ENCODE measurements at regions not wholly inside any gene's neighbourhood (a gene's known extent, or its start where the extent isn't known, plus 50 kb on each side); places are given as distances from the start of the nearest gene placed in this dataset.

DNA sequence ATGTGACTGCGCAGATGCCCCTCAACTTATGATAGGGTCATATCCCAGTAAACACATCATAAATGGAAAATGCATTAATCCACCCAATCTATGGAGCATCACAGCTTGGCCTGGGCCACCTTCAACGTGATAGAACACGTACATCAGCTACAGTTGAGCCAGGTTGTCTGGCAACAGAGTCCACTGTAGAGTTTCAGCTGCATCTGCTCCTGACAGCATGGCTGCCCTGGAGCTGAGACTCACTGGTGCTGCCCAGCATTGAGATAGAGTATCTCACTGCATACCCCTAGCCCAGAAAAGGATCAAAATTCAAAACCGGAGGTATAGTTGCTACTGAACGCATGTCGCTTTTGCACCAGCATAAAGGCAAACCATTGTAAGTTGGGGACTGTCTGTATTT lies 437.7 kb upstream of the MKI67 start:
- H3K27ac ChIP-seq, result no peak overlapping the region
- H3K36me3 ChIP-seq, result no peaks in the 10 kb centered on the region
- no peaks in the 10 kb centered on the region for H3K4me1 ChIP-seq (ENCODE audit: control insufficient read depth in 1 of 2, insufficient read depth in 1 of 2, low read depth in 1 of 2, low read length in 1 of 2)
- H3K4me3 ChIP-seq (ENCODE audit: low read depth in 1 of 2, low read length in 1 of 2), result no peak overlapping the region
- TF ChIP-seq, protein P1, sequence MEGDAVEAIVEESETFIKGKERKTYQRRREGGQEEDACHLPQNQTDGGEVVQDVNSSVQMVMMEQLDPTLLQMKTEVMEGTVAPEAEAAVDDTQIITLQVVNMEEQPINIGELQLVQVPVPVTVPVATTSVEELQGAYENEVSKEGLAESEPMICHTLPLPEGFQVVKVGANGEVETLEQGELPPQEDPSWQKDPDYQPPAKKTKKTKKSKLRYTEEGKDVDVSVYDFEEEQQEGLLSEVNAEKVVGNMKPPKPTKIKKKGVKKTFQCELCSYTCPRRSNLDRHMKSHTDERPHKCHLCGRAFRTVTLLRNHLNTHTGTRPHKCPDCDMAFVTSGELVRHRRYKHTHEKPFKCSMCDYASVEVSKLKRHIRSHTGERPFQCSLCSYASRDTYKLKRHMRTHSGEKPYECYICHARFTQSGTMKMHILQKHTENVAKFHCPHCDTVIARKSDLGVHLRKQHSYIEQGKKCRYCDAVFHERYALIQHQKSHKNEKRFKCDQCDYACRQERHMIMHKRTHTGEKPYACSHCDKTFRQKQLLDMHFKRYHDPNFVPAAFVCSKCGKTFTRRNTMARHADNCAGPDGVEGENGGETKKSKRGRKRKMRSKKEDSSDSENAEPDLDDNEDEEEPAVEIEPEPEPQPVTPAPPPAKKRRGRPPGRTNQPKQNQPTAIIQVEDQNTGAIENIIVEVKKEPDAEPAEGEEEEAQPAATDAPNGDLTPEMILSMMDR (IDR thresholded peaks at IDR 0.05), result no peak
- no peaks in the 10 kb centered on the region for H3K27me3 ChIP-seq
- no peaks in the 10 kb centered on the region for H3K9me3 ChIP-seq

DNA sequence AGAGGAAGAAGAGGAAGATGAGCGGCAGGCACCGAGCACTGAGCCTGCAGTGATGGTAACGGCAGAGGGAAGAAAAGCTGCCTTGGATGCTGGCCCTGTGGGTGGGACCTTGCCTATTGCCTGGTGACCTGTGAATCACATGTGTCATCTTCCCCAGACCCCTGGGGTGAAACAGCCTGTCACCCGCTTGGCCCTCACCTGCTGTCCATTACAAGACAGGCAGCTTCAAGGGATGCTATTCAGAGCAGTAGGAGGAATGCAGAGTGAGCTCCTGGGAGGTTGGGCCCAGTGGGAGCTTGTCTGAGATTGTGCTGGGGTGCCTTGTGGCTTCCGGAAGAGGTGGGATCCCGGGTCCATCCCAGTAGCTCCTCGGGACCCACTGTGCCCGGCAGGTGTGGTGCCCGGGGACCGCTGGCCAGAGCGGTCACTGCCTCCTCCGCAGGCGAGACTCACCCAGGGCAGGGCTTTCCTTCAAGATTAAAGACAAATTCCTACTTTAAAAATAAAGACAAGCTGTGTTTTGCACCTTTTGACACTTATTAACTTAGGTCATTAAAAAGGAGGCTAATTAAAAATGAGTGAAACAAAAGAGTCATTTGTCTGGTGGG lies 440.2 kb upstream of the MKI67 start:
- H3K27ac ChIP-seq, result no peak overlapping the region
- no peaks in the 10 kb centered on the region for H3K4me1 ChIP-seq (ENCODE audit: control insufficient read depth in 1 of 2, insufficient read depth in 1 of 2, low read depth in 1 of 2, low read length in 1 of 2)
- no peak overlapping the region for H3K4me3 ChIP-seq (ENCODE audit: low read depth in 1 of 2, low read length in 1 of 2)
- H3K36me3 ChIP-seq, result no peaks in the 10 kb centered on the region
- H3K9me3 ChIP-seq, result no peaks in the 10 kb centered on the region
- TF ChIP-seq, protein P1 (IDR thresholded peaks at IDR 0.05), result no peak
- no peaks in the 10 kb centered on the region for H3K27me3 ChIP-seq

DNA sequence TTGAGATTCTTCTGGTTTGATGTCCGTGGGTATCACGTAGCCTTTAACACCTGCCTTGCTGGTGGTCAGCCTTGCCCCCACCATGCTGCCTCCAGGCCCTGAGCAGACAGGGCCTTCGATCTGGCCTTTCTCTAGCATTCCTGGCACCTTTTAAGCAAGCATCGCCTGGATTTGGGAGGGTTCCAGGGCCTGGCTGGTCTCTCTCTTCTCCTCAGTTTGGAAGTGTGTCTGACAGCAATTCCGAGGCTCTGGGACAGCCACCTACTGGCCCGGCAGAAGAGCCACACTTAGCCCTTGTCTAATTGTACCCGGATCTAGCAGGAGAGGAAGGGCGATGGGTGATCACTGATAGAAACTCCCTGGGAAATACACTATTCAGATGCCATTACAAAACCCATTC lies 441.3 kb upstream of the MKI67 start:
- Histone ChIP-seq H3K4me3 (ENCODE audit: low read depth in 1 of 2, low read length in 1 of 2) (no peak overlapping the region), H3K9me3 (no peaks in the 10 kb centered on the region), H3K4me1 (ENCODE audit: control insufficient read depth in 1 of 2, insufficient read depth in 1 of 2, low read depth in 1 of 2, low read length in 1 of 2) (no peaks in the 10 kb centered on the region), H3K27me3 (no peaks in the 10 kb centered on the region), H3K27ac (no peak overlapping the region), H3K36me3 (no peaks in the 10 kb centered on the region)
- TF ChIP-seq, protein P1 (IDR thresholded peaks at IDR 0.05), result no peak

DNA sequence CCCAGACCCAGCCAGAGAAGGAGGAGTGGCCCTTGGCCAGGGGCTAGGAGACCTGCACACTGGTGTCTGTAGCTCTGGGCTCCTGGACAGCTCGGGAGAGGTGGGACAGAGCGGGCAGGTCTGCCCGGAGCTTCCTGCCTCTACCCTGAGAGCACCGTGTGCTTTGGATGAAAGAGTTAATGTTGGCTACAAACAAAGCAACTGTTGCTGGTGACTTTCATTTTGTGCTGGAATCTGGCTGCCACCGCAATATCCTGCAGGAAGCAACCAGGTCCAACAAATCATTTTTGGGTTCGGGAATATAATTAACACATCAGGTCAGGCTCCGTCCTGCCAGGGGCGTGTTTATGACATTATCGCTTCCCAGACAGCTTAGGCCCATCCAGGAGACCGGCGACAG lies 441.8 kb upstream of the MKI67 start:
- no peaks in the 10 kb centered on the region for H3K4me1 ChIP-seq (ENCODE audit: control insufficient read depth in 1 of 2, insufficient read depth in 1 of 2, low read depth in 1 of 2, low read length in 1 of 2)
- H3K27me3 ChIP-seq, result no peaks in the 10 kb centered on the region
- no peak overlapping the region for H3K27ac ChIP-seq
- no peaks in the 10 kb centered on the region for H3K9me3 ChIP-seq
- H3K36me3 ChIP-seq, result no peaks in the 10 kb centered on the region
- TF ChIP-seq, protein P1 (IDR thresholded peaks at IDR 0.05), result no peak
- H3K4me3 ChIP-seq (ENCODE audit: low read depth in 1 of 2, low read length in 1 of 2), result no peak overlapping the region

DNA sequence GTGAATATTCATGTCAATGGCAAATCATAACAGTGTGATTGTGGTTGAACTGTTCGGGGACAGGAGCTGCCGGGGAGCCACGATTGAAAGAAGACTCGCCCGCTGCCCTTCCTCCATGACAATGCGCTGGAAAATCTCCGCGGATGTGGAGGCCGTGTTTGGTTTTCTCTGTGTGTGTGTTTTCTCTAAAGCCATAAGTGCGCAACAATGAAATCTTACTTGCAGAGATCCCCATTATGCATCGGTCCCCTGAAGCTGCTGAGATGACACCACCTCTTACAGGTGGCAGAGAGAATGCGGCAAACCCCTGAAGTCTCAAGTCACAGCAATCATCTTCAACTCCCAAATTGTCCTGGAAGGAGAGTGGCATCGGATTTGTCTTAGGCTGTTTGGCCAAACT lies 442.3 kb upstream of the MKI67 start:
- Histone ChIP-seq H3K27ac (no peak overlapping the region), H3K27me3 (no peaks in the 10 kb centered on the region), H3K4me1 (ENCODE audit: control insufficient read depth in 1 of 2, insufficient read depth in 1 of 2, low read depth in 1 of 2, low read length in 1 of 2) (no peaks in the 10 kb centered on the region), H3K4me3 (ENCODE audit: low read depth in 1 of 2, low read length in 1 of 2) (no peak overlapping the region), H3K9me3 (no peaks in the 10 kb centered on the region), H3K36me3 (no peaks in the 10 kb centered on the region)
- TF ChIP-seq, protein P1 (IDR thresholded peaks at IDR 0.05), result no peak
